HCEC 1CT (cell line): ENCODE measurements at regions not wholly inside any gene's neighbourhood (a gene's known extent, or its start where the extent isn't known, plus 50 kb on each side); places are given as distances from the start of the nearest gene placed in this dataset.
"Not testable (repeated sequence)": the region's sequence is repeated elsewhere in the genome, so short reads cannot be mapped to it uniquely, and the experiment has no call there.

Experiments used
- DNase-seq: peaks from one replicate; pipeline ENCODE4 v3.0.0-alpha.2; 2017

- no peak for DNase-seq
Observed at GRCh38 chr10:2047679-2048078, 310.4 kb upstream of the ADARB2 start.

GRCh38 chr10:2043379-2043778 lies 306.1 kb upstream of the ADARB2 start:
- no peak for DNase-seq

- no peak for DNase-seq
Observed at GRCh38 chr10:2038036-2038435, 300.7 kb upstream of the ADARB2 start.

- DNase-seq = no peak
Observed at GRCh38 chr10:2037246-2037645, 299.9 kb upstream of the ADARB2 start.

- DNase-seq = no peak
Observed at GRCh38 chr10:2036209-2036608, 298.9 kb upstream of the ADARB2 start.

- DNase-seq = no peak
Observed at GRCh38 chr10:2030046-2030445, 292.7 kb upstream of the ADARB2 start.

GRCh38 chr10:2026936-2027335 lies 289.6 kb upstream of the ADARB2 start:
- no peak for DNase-seq

GRCh38 chr10:2024750-2025149 lies 287.4 kb upstream of the ADARB2 start:
- DNase-seq = not testable (repeated sequence)

- DNase-seq = no peak
Observed at GRCh38 chr10:2023687-2024086, 286.4 kb upstream of the ADARB2 start.

GRCh38 chr10:2022401-2022800 lies 285.1 kb upstream of the ADARB2 start:
- DNase-seq = no peak

- DNase-seq = no peak
Observed at GRCh38 chr10:2020836-2021235, 283.5 kb upstream of the ADARB2 start.

GRCh38 chr10:2019803-2020202 lies 282.5 kb upstream of the ADARB2 start:
- DNase-seq = no peak

- no peak for DNase-seq
Observed at GRCh38 chr10:2019281-2019680, 282.0 kb upstream of the ADARB2 start.

- DNase-seq = no peak
Observed at GRCh38 chr10:2014541-2014940, 277.2 kb upstream of the ADARB2 start.

- DNase-seq = no peak
Observed at GRCh38 chr10:2012209-2012608, 274.9 kb upstream of the ADARB2 start.

GRCh38 chr10:2011106-2011716 lies 273.9 kb upstream of the ADARB2 start:
- DNase-seq = no peak

- no peak for DNase-seq
Observed at GRCh38 chr10:2005546-2005945, 268.2 kb upstream of the ADARB2 start.

- no peak for DNase-seq
Observed at GRCh38 chr10:1992930-1993329, 255.6 kb upstream of the ADARB2 start.

GRCh38 chr10:1989090-1989489 lies 251.8 kb upstream of the ADARB2 start:
- DNase-seq = no peak

- no peak for DNase-seq
Observed at GRCh38 chr10:1981976-1982375, 244.7 kb upstream of the ADARB2 start.

GRCh38 chr10:1980459-1980858 lies 243.1 kb upstream of the ADARB2 start:
- no peak for DNase-seq

- DNase-seq = no peak
Observed at GRCh38 chr10:1978584-1978983, 241.3 kb upstream of the ADARB2 start.

- DNase-seq = no peak
Observed at GRCh38 chr10:1977461-1977860, 240.1 kb upstream of the ADARB2 start.

GRCh38 chr10:1972406-1972805 lies 235.1 kb upstream of the ADARB2 start:
- DNase-seq = no peak

GRCh38 chr10:1968257-1969033 lies 231.1 kb upstream of the ADARB2 start:
- no peak for DNase-seq
